ENCODE measurements at regions not wholly inside any gene's neighbourhood (a gene's known extent, or its start where the extent isn't known, plus 50 kb on each side); places are given as distances from the start of the nearest gene placed in this dataset.

DNA sequence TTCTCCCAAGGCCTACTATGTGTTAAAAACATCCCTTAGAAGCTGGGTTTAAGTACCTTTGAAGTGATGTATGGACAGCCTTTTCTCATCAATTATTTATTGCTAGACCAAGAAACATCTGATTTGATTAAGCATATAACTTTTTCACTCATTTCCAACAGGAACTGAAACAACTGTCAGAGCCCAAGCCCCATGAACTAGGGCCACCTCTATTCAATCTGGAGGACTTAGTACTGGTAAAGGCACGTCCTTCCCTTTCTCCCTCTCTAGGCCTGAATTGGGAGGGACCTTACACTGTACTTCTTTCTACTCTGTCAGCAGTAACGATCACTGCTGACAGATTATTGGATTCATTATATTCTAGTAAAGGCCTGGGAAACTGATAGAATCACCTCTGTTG is 612.0 kb upstream of the CDH8 start:
- TF ChIP-seq CREB1 (IDR thresholded peaks at IDR 0.05; ENCODE audit: low read depth): no peak
- TF ChIP-seq, protein P1, sequence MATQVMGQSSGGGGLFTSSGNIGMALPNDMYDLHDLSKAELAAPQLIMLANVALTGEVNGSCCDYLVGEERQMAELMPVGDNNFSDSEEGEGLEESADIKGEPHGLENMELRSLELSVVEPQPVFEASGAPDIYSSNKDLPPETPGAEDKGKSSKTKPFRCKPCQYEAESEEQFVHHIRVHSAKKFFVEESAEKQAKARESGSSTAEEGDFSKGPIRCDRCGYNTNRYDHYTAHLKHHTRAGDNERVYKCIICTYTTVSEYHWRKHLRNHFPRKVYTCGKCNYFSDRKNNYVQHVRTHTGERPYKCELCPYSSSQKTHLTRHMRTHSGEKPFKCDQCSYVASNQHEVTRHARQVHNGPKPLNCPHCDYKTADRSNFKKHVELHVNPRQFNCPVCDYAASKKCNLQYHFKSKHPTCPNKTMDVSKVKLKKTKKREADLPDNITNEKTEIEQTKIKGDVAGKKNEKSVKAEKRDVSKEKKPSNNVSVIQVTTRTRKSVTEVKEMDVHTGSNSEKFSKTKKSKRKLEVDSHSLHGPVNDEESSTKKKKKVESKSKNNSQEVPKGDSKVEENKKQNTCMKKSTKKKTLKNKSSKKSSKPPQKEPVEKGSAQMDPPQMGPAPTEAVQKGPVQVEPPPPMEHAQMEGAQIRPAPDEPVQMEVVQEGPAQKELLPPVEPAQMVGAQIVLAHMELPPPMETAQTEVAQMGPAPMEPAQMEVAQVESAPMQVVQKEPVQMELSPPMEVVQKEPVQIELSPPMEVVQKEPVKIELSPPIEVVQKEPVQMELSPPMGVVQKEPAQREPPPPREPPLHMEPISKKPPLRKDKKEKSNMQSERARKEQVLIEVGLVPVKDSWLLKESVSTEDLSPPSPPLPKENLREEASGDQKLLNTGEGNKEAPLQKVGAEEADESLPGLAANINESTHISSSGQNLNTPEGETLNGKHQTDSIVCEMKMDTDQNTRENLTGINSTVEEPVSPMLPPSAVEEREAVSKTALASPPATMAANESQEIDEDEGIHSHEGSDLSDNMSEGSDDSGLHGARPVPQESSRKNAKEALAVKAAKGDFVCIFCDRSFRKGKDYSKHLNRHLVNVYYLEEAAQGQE (IDR thresholded peaks at IDR 0.05; ENCODE audit: low read depth): no peak
- no peak for TF ChIP-seq ZBTB7A (IDR thresholded peaks at IDR 0.05; ENCODE audit: low read depth)
- no peak for TF ChIP-seq RAD21 (IDR thresholded peaks at IDR 0.05; ENCODE audit: low read depth)
- TF ChIP-seq TEAD4 (IDR thresholded peaks at IDR 0.05): no peak
- no peak for TF ChIP-seq FOXM1 (IDR thresholded peaks at IDR 0.05; ENCODE audit: borderline replicate concordance, low read depth)
- no peak for TF ChIP-seq EP300 (IDR thresholded peaks at IDR 0.05; ENCODE audit: borderline replicate concordance)
- TF ChIP-seq YY1 (IDR thresholded peaks at IDR 0.05; ENCODE audit: low read depth): no peak
- TF ChIP-seq CEBPB (IDR thresholded peaks at IDR 0.05): no peak
